Loucy (cell line): ENCODE measurements at regions not wholly inside any gene's neighbourhood (a gene's known extent, or its start where the extent isn't known, plus 50 kb on each side); places are given as distances from the start of the nearest gene placed in this dataset.

Experiments used
- EZH2phosphoT487 ChIP-seq: fragments of 200-600 bp; IDR thresholded peaks from 2 replicates; pipeline ENCODE4 v1.6.1; 2018; ENCODE audit warnings: antibody characterized with exemption, mild to moderate bottlenecking, moderate library complexity, borderline replicate concordance
- TF ChIP-seq, protein P1 (sequence below): fragments of 200-600 bp; sonication (generic); conservative IDR thresholded peaks from 2 replicates; pipeline ENCODE4 v1.5.1; 2014; ENCODE audit warnings: mild to moderate bottlenecking, antibody characterized with exemption, low read length

- TF ChIP-seq, protein P1, sequence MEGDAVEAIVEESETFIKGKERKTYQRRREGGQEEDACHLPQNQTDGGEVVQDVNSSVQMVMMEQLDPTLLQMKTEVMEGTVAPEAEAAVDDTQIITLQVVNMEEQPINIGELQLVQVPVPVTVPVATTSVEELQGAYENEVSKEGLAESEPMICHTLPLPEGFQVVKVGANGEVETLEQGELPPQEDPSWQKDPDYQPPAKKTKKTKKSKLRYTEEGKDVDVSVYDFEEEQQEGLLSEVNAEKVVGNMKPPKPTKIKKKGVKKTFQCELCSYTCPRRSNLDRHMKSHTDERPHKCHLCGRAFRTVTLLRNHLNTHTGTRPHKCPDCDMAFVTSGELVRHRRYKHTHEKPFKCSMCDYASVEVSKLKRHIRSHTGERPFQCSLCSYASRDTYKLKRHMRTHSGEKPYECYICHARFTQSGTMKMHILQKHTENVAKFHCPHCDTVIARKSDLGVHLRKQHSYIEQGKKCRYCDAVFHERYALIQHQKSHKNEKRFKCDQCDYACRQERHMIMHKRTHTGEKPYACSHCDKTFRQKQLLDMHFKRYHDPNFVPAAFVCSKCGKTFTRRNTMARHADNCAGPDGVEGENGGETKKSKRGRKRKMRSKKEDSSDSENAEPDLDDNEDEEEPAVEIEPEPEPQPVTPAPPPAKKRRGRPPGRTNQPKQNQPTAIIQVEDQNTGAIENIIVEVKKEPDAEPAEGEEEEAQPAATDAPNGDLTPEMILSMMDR = no peak
- TF ChIP-seq EZH2phosphoT487 = no peak
Observed at GRCh38 chr11:17132654-17133053, 55.2 kb upstream of the RPS13 start.
